ENCODE measurements at regions not wholly inside any gene's neighbourhood (a gene's known extent, or its start where the extent isn't known, plus 50 kb on each side); places are given as distances from the start of the nearest gene placed in this dataset.
A peak's percentile ranks its signal among the peaks of the same experiment; 100 is the strongest.
"Not testable (repeated sequence)": the region's sequence is repeated elsewhere in the genome, so short reads cannot be mapped to it uniquely, and the experiment has no call there.

DNA sequence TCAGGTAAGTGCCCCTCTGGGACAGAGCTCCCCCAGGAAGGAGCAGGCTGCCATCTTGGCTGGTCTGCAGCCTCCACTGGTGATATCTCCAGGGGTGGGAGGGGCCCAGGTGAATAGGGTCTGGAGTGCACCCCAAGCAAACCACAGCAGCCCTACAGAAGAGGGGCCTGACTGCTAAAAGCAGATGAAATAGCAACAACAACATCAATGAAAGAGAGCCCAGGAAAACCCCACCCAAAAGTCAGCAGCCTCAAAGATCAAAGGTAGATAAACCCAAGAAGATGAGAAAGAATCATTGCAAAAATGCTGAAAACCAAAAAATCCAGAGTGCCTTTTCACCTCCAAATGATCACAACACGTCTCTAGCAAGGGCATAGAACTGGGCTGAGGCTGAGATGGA lies 92.5 kb upstream of the PAGE3 start:
- no peak overlapping the region for H3K4me3 ChIP-seq (ENCODE audit: low read length)
- no peaks in the 10 kb centered on the region for H3K27me3 ChIP-seq (ENCODE audit: control insufficient read depth in 1 of 2, insufficient read depth in 2 of 2, low read length in 2 of 2)
- H3K36me3 ChIP-seq (ENCODE audit: insufficient read depth, low read length): no peaks in the 10 kb centered on the region
- H3K27me3 Mint-ChIP-seq: no peaks in the 10 kb centered on the region
- H3K27ac Mint-ChIP-seq: peak overlapping the region; percentile 70
- DNase-seq (peak in 4 of 14 experiments; percentile 3 to 29 (median 18)), ATAC-seq (ENCODE audit: poor library complexity) (no peak)
- H3K4me3 Mint-ChIP-seq: peak overlapping the region; percentile 30
- ChIA-PET POLR2A (interaction anchor here (2.3 kb wide), 1 partner anchor 95 kb away, joined by 5 read pairs; the partner anchor contains the start of gene MAGEH1), CTCF (no interaction called here)
- H3K9me3 Mint-ChIP-seq: peaks cover 7% of the 10 kb centered on the region
- no peak overlapping the region for H3K27ac ChIP-seq (ENCODE audit: low read depth in 1 of 2, low read length in 2 of 2)
- peaks cover 15% of the 10 kb centered on the region for H3K4me1 ChIP-seq (ENCODE audit: insufficient read depth, low read length)
- peaks cover 17% of the 10 kb centered on the region for H3K4me1 Mint-ChIP-seq (ENCODE audit: low read depth)
- peaks cover 16% of the 10 kb centered on the region for H3K36me3 Mint-ChIP-seq (ENCODE audit: low read depth)
- H3K9me3 ChIP-seq (ENCODE audit: control insufficient read depth in 1 of 2, insufficient read depth in 1 of 2, low read length in 2 of 2): no peaks in the 10 kb centered on the region
- TF ChIP-seq, protein P1, sequence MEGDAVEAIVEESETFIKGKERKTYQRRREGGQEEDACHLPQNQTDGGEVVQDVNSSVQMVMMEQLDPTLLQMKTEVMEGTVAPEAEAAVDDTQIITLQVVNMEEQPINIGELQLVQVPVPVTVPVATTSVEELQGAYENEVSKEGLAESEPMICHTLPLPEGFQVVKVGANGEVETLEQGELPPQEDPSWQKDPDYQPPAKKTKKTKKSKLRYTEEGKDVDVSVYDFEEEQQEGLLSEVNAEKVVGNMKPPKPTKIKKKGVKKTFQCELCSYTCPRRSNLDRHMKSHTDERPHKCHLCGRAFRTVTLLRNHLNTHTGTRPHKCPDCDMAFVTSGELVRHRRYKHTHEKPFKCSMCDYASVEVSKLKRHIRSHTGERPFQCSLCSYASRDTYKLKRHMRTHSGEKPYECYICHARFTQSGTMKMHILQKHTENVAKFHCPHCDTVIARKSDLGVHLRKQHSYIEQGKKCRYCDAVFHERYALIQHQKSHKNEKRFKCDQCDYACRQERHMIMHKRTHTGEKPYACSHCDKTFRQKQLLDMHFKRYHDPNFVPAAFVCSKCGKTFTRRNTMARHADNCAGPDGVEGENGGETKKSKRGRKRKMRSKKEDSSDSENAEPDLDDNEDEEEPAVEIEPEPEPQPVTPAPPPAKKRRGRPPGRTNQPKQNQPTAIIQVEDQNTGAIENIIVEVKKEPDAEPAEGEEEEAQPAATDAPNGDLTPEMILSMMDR (IDR thresholded peaks at IDR 0.05): no peak
- intact Hi-C loops (cut with DNase I, micrococcal nuclease): no loop called here

DNA sequence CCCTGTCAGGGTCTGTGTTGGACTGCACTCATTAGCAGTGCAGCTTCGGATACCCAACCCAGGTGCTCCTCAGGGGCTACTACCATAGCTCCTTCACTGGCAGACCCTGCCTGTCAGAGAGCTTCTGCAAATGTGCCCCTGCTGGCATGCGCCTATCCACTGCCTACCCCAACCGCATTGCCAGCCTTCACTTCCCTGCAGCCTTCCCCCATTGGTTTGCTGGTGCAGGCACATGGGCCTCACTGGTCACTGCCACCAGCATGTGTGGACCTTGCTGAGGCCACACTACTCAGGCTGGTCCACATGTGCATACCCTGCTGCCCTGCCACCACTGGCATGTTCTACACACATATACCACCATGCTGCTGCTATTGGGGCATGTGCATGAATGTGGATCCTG lies 72.5 kb upstream of the MAGEH1 start:
- Histone ChIP-seq H3K36me3 (ENCODE audit: insufficient read depth, low read length) (no peaks in the 10 kb centered on the region), H3K9me3 (ENCODE audit: control insufficient read depth in 1 of 2, insufficient read depth in 1 of 2, low read length in 2 of 2) (no peaks in the 10 kb centered on the region), H3K27me3 (ENCODE audit: control insufficient read depth in 1 of 2, insufficient read depth in 2 of 2, low read length in 2 of 2) (no peaks in the 10 kb centered on the region), H3K4me3 (ENCODE audit: low read length) (no peak overlapping the region), H3K4me1 (ENCODE audit: insufficient read depth, low read length) (no peaks in the 10 kb centered on the region), H3K27ac (ENCODE audit: low read depth in 1 of 2, low read length in 2 of 2) (no peak overlapping the region)
- H3K4me3 Mint-ChIP-seq: no peak overlapping the region
- no peaks in the 10 kb centered on the region for H3K36me3 Mint-ChIP-seq (ENCODE audit: low read depth)
- no peak for ATAC-seq (ENCODE audit: poor library complexity)
- POLR2A ChIA-PET: interaction anchor here (1.4 kb wide), 1 partner anchor 110 kb away, joined by 3 read pairs; the partner anchor contains the start of gene USP51
- no peak for DNase-seq
- H3K4me1 Mint-ChIP-seq (ENCODE audit: low read depth): no peaks in the 10 kb centered on the region
- CTCF ChIA-PET: no interaction called here
- TF ChIP-seq, protein P1 (IDR thresholded peaks at IDR 0.05): no peak
- H3K27me3 Mint-ChIP-seq: peaks cover 4% of the 10 kb centered on the region
- peaks cover 3% of the 10 kb centered on the region for H3K9me3 Mint-ChIP-seq
- H3K27ac Mint-ChIP-seq: no peak overlapping the region
- intact Hi-C loops (cut with DNase I, micrococcal nuclease): loop anchor here in 1 of 2 experiments (10.0 kb wide), 1 partner anchor 55 kb away; no protein-coding TSS in a partner anchor

GRCh38 chrX:55389376-55389775 lies 62.6 kb upstream of the MAGEH1 start:
- Histone ChIP-seq H3K36me3 (ENCODE audit: insufficient read depth, low read length) (no peaks in the 10 kb centered on the region), H3K9me3 (ENCODE audit: control insufficient read depth in 1 of 2, insufficient read depth in 1 of 2, low read length in 2 of 2) (peaks cover 0 to 7% of the 10 kb centered on the region in 2 experiments), H3K27me3 (ENCODE audit: control insufficient read depth in 1 of 2, insufficient read depth in 2 of 2, low read length in 2 of 2) (no peaks in the 10 kb centered on the region), H3K27ac (ENCODE audit: low read depth in 1 of 2, low read length in 2 of 2) (no peak overlapping the region), H3K4me3 (ENCODE audit: low read length) (no peak overlapping the region), H3K4me1 (ENCODE audit: insufficient read depth, low read length) (no peaks in the 10 kb centered on the region)
- H3K27ac Mint-ChIP-seq: no peak overlapping the region
- H3K4me1 Mint-ChIP-seq (ENCODE audit: low read depth): no peaks in the 10 kb centered on the region
- DNase-seq (no peak), ATAC-seq (ENCODE audit: poor library complexity) (no peak)
- intact Hi-C loops (cut with DNase I, micrococcal nuclease): no loop called here
- no peak overlapping the region for H3K4me3 Mint-ChIP-seq
- ChIA-PET POLR2A (no interaction called here), CTCF (no interaction called here)
- H3K36me3 Mint-ChIP-seq (ENCODE audit: low read depth): no peaks in the 10 kb centered on the region
- TF ChIP-seq, protein P1 (IDR thresholded peaks at IDR 0.05): no peak
- H3K9me3 Mint-ChIP-seq: peaks cover 2% of the 10 kb centered on the region
- no peaks in the 10 kb centered on the region for H3K27me3 Mint-ChIP-seq

GRCh38 chrX:55396836-55397235 lies 55.1 kb upstream of the MAGEH1 start:
- H3K9me3 Mint-ChIP-seq; H3K27me3 ChIP-seq (ENCODE audit: control insufficient read depth in 1 of 2, insufficient read depth in 2 of 2, low read length in 2 of 2); H3K9me3 ChIP-seq (ENCODE audit: control insufficient read depth in 1 of 2, insufficient read depth in 1 of 2, low read length in 2 of 2); CTCF ChIA-PET; H3K4me3 ChIP-seq (ENCODE audit: low read length); ATAC-seq (ENCODE audit: poor library complexity); H3K27ac ChIP-seq (ENCODE audit: low read depth in 1 of 2, low read length in 2 of 2); H3K36me3 ChIP-seq (ENCODE audit: insufficient read depth, low read length); intact Hi-C loops (cut with DNase I, micrococcal nuclease); H3K4me3 Mint-ChIP-seq; H3K4me1 ChIP-seq (ENCODE audit: insufficient read depth, low read length); H3K36me3 Mint-ChIP-seq (ENCODE audit: low read depth); H3K27me3 Mint-ChIP-seq: not testable (repeated sequence)
- peak overlapping the region; percentile 71 for H3K27ac Mint-ChIP-seq
- H3K4me1 Mint-ChIP-seq (ENCODE audit: low read depth): peaks cover 33% of the 10 kb centered on the region
- POLR2A ChIA-PET: interaction anchor here (0.7 to 1.2 kb wide), 2 partner anchors 9 to 55 kb away, joined by 3 to 6 read pairs; partner anchors contain the start of gene MAGEH1
- DNase-seq: peak in 11 of 14 experiments; percentile 7 to 45 (median 24)

All from CD4-positive, alpha-beta T cell (primary cell).